ENCODE measurements at regions not wholly inside any gene's neighbourhood (a gene's known extent, or its start where the extent isn't known, plus 50 kb on each side); places are given as distances from the start of the nearest gene placed in this dataset.

- Histone ChIP-seq H3K27ac (ENCODE audit: low read length) (no peak overlapping the region), H3K9me2 (ENCODE audit: insufficient read depth, low read length) (no peaks in the 10 kb centered on the region), H3F3A (ENCODE audit: insufficient read depth, low read length, poor library complexity, severe bottlenecking) (no peaks in the 10 kb centered on the region), H3K27me3 (ENCODE audit: insufficient read depth, low read depth, low read length) (no peaks in the 10 kb centered on the region), H3K4me3 (ENCODE audit: low read length) (no peak overlapping the region), H4K20me1 (ENCODE audit: insufficient read depth) (no peaks in the 10 kb centered on the region), H3K36me3 (ENCODE audit: insufficient read depth, low read length) (no peaks in the 10 kb centered on the region), H2AFZ (ENCODE audit: low read depth, low read length) (no peak overlapping the region), H3K9ac (ENCODE audit: low read length) (no peak overlapping the region), H3K9me3 (ENCODE audit: low read length) (no peaks in the 10 kb centered on the region), H3K79me2 (replicated peaks; ENCODE audit: insufficient read depth, low read length) (no peaks in the 10 kb centered on the region), H3K4me2 (ENCODE audit: low read length) (no peak overlapping the region)
- TF ChIP-seq REST (IDR thresholded peaks at IDR 0.05; ENCODE audit: borderline replicate concordance) = no peak
- no peak for TF ChIP-seq EP300 (conservative IDR thresholded peaks at IDR 0.05; ENCODE audit: poor library complexity, severe bottlenecking)
- TF ChIP-seq, protein P1, sequence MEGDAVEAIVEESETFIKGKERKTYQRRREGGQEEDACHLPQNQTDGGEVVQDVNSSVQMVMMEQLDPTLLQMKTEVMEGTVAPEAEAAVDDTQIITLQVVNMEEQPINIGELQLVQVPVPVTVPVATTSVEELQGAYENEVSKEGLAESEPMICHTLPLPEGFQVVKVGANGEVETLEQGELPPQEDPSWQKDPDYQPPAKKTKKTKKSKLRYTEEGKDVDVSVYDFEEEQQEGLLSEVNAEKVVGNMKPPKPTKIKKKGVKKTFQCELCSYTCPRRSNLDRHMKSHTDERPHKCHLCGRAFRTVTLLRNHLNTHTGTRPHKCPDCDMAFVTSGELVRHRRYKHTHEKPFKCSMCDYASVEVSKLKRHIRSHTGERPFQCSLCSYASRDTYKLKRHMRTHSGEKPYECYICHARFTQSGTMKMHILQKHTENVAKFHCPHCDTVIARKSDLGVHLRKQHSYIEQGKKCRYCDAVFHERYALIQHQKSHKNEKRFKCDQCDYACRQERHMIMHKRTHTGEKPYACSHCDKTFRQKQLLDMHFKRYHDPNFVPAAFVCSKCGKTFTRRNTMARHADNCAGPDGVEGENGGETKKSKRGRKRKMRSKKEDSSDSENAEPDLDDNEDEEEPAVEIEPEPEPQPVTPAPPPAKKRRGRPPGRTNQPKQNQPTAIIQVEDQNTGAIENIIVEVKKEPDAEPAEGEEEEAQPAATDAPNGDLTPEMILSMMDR (IDR thresholded peaks at IDR 0.05; ENCODE audit: poor library complexity, severe bottlenecking) = no peak
Measured at GRCh38 chr1:227487606-227488005, 75.8 kb upstream of the ZNF678 start.

- TF ChIP-seq MXI1 (conservative IDR thresholded peaks at IDR 0.05; ENCODE audit: poor library complexity, severe bottlenecking) (no peak), EZH2 (IDR thresholded peaks at IDR 0.05; ENCODE audit: borderline replicate concordance, insufficient read depth, low read length, poor library complexity, severe bottlenecking) (no peak), RAD21 (conservative IDR thresholded peaks at IDR 0.05) (no peak), SMC3 (conservative IDR thresholded peaks at IDR 0.05; ENCODE audit: poor library complexity) (no peak), TAF1 (IDR thresholded peaks at IDR 0.05; ENCODE audit: low read depth) (no peak), EP300 (conservative IDR thresholded peaks at IDR 0.05; ENCODE audit: poor library complexity, severe bottlenecking) (no peak), POLR2AphosphoS5 (IDR thresholded peaks at IDR 0.05) (no peak), REST (IDR thresholded peaks at IDR 0.05; ENCODE audit: borderline replicate concordance) (no peak)
- TF ChIP-seq, protein P1 (IDR thresholded peaks at IDR 0.05; ENCODE audit: poor library complexity, severe bottlenecking) = no peak
- no peaks in the 10 kb centered on the region for H3K9me3 ChIP-seq (ENCODE audit: low read length)
Measured at GRCh38 chr1:227486559-227486958, 76.8 kb upstream of the ZNF678 start.

More at GRCh38 chr1:227486559-227486958, 76.8 kb upstream of the ZNF678 start:
- H3K4me2 ChIP-seq (ENCODE audit: low read length) = no peak overlapping the region
- no peaks in the 10 kb centered on the region for H3K27me3 ChIP-seq (ENCODE audit: insufficient read depth, low read depth, low read length)
- no peak overlapping the region for H3K4me3 ChIP-seq (ENCODE audit: low read length)
- H3K9me2 ChIP-seq (ENCODE audit: insufficient read depth, low read length) = no peaks in the 10 kb centered on the region
- no peaks in the 10 kb centered on the region for H3F3A ChIP-seq (ENCODE audit: insufficient read depth, low read length, poor library complexity, severe bottlenecking)
- H3K79me2 ChIP-seq (replicated peaks; ENCODE audit: insufficient read depth, low read length) = no peaks in the 10 kb centered on the region
- no peak overlapping the region for H3K9ac ChIP-seq (ENCODE audit: low read length)
- no peak overlapping the region for H2AFZ ChIP-seq (ENCODE audit: low read depth, low read length)
- no peak overlapping the region for H3K27ac ChIP-seq (ENCODE audit: low read length)
- H4K20me1 ChIP-seq (ENCODE audit: insufficient read depth) = no peaks in the 10 kb centered on the region
- no peaks in the 10 kb centered on the region for H3K36me3 ChIP-seq (ENCODE audit: insufficient read depth, low read length)

Measured in neural cell (in vitro differentiated cells).